ENCODE measurements at regions not wholly inside any gene's neighbourhood (a gene's known extent, or its start where the extent isn't known, plus 50 kb on each side); places are given as distances from the start of the nearest gene placed in this dataset.

GRCh38 chr1:184326278-184326677 is 60.6 kb upstream of the C1orf21 start:
- ChIA-PET POLR2A (no interaction called here), CTCF (no interaction called here)
- no peak for TF ChIP-seq CTCF (IDR thresholded peaks at IDR 0.05; ENCODE audit: insufficient read depth, low read length, missing control alignments)
- no peak for DNase-seq (ENCODE audit: low read depth, low spot score)
- no peak overlapping the region for H3K4me3 ChIP-seq (ENCODE audit: low read depth, low read length)

GRCh38 chr1:184329245-184329953 is 57.4 kb upstream of the C1orf21 start:
- TF ChIP-seq CTCF (IDR thresholded peaks at IDR 0.05; ENCODE audit: insufficient read depth, low read length, missing control alignments): no peak
- DNase-seq (ENCODE audit: low read depth, low spot score): no peak
- H3K4me3 ChIP-seq (ENCODE audit: low read depth, low read length): no peak overlapping the region
- ChIA-PET POLR2A (no interaction called here), CTCF (interaction anchor here (1.3 kb wide), 1 partner anchor 10 kb away, joined by 4 read pairs; no protein-coding TSS in a partner anchor)

GRCh38 chr1:184329962-184330868 is 56.6 kb upstream of the C1orf21 start:
- no peak overlapping the region for H3K4me3 ChIP-seq (ENCODE audit: low read depth, low read length)
- DNase-seq (ENCODE audit: low read depth, low spot score): no peak
- TF ChIP-seq CTCF (IDR thresholded peaks at IDR 0.05; ENCODE audit: insufficient read depth, low read length, missing control alignments): no peak
- ChIA-PET CTCF (interaction anchor here (1.3 kb wide), 1 partner anchor 9 kb away, joined by 4 read pairs; no protein-coding TSS in a partner anchor), POLR2A (no interaction called here)

GRCh38 chr1:184330875-184331274 is 56.0 kb upstream of the C1orf21 start:
- DNase-seq (ENCODE audit: low read depth, low spot score): no peak
- TF ChIP-seq CTCF (IDR thresholded peaks at IDR 0.05; ENCODE audit: insufficient read depth, low read length, missing control alignments): no peak
- H3K4me3 ChIP-seq (ENCODE audit: low read depth, low read length): no peak overlapping the region
- ChIA-PET CTCF (interaction anchor here (1.3 kb wide), 1 partner anchor 8 kb away, joined by 4 read pairs; no protein-coding TSS in a partner anchor), POLR2A (no interaction called here)
